GM23338 (cell line): ENCODE measurements at regions not wholly inside any gene's neighbourhood (a gene's known extent, or its start where the extent isn't known, plus 50 kb on each side); places are given as distances from the start of the nearest gene placed in this dataset.

ENCODE experiments used
- ATAC-seq: fragments of 200-7000 bp; cut with Tn5 transposase; 3 replicates; pipeline ENCODE4 v1.9.1; 2020
- DNase-seq: peaks from one replicate; pipeline ENCODE4 v3.0.0-alpha.2; 2015; ENCODE audit warnings: low spot score
- H2AFZ ChIP-seq: fragments of 200-600 bp; sonication (generic); 2 replicates; pipeline ENCODE4 v1.8.0; 2016; ENCODE audit warnings: antibody characterized with exemption, mild to moderate bottlenecking, moderate library complexity
- H3F3A ChIP-seq: fragments of 200-600 bp; sonication (generic); replicated peaks from 2 replicates; pipeline ENCODE4 v1.8.0; 2017; ENCODE audit warnings: antibody characterized with exemption, mixed run types, low read depth
- H3K27ac ChIP-seq: fragments of 200-600 bp; sonication (generic); 2 replicates; pipeline ENCODE4 v1.6.1; 2016; ENCODE audit warnings: low read depth
- H3K27me3 ChIP-seq: fragments of 200-600 bp; sonication (generic); 2 replicates; pipeline ENCODE4 v1.8.0; 2016; ENCODE audit warnings: mild to moderate bottlenecking, mixed run types, moderate library complexity; ENCODE audit not compliant: insufficient read depth
- H3K36me3 ChIP-seq: fragments of 200-600 bp; sonication (generic); 2 replicates; pipeline ENCODE4 v1.8.0; 2016; ENCODE audit warnings: mild to moderate bottlenecking; ENCODE audit not compliant: insufficient read depth
- H3K4me1 ChIP-seq: fragments of 200-600 bp; sonication (generic); 2 replicates; pipeline ENCODE4 v1.8.0; 2016; ENCODE audit warnings: mild to moderate bottlenecking, moderate library complexity; ENCODE audit not compliant: insufficient read depth
- H3K4me2 ChIP-seq: fragments of 200-600 bp; sonication (generic); 2 replicates; pipeline ENCODE4 v1.7.1; 2017; ENCODE audit warnings: mixed run types
- H3K4me3 ChIP-seq: fragments of 200-600 bp; sonication (generic); 2 replicates; pipeline ENCODE4 v1.6.1; 2016; ENCODE audit warnings: mixed run types
- H3K79me2 ChIP-seq: fragments of 200-600 bp; sonication (generic); replicated peaks from 2 replicates; pipeline ENCODE4 v1.8.0; 2017; ENCODE audit warnings: mild to moderate bottlenecking; ENCODE audit not compliant: insufficient read depth
- H3K9me2 ChIP-seq: fragments of 200-600 bp; sonication (generic); 2 replicates; pipeline ENCODE4 v1.8.0; 2017; ENCODE audit not compliant: insufficient read depth
- H4K20me1 ChIP-seq: fragments of 200-600 bp; sonication (generic); replicated peaks from 2 replicates; pipeline ENCODE4 v1.8.0; 2017; ENCODE audit warnings: mild to moderate bottlenecking; ENCODE audit not compliant: insufficient read depth
- H3K27ac Mint-ChIP-seq: 2 replicates; pipeline ENCODE4 v1.8.0; 2020; ENCODE audit warnings: inconsistent platforms, mild to moderate bottlenecking, moderate library complexity, mixed read lengths
- H3K27me3 Mint-ChIP-seq: 3 replicates; pipeline ENCODE4 v1.8.0; 2022; ENCODE audit warnings: low read depth, mild to moderate bottlenecking, moderate library complexity, mixed read lengths, inconsistent platforms; ENCODE audit not compliant: insufficient read depth, poor library complexity
- H3K36me3 Mint-ChIP-seq: 3 replicates; pipeline ENCODE4 v1.8.0; 2021; ENCODE audit warnings: low read depth, mild to moderate bottlenecking, inconsistent platforms, moderate library complexity, mixed read lengths
- H3K4me1 Mint-ChIP-seq: 3 replicates; pipeline ENCODE4 v1.8.0; 2020; ENCODE audit warnings: mild to moderate bottlenecking, inconsistent platforms, mixed read lengths
- H3K4me3 Mint-ChIP-seq: 3 replicates; pipeline ENCODE4 v1.8.0; 2021; ENCODE audit warnings: moderate library complexity, mild to moderate bottlenecking, inconsistent platforms, mixed read lengths
- H3K9me3 Mint-ChIP-seq: 3 replicates; pipeline ENCODE4 v1.8.0; 2020; ENCODE audit warnings: moderate library complexity, mild to moderate bottlenecking, inconsistent platforms, mixed read lengths
- CREB1 ChIP-seq: fragments of 250-450 bp; sonication (Bioruptor Pico); IDR thresholded peaks from 2 replicates; pipeline ENCODE4 v1.5.0; 2020; ENCODE audit warnings: low read depth, mild to moderate bottlenecking, moderate library complexity
- CTCF ChIP-seq, 2 experiments: fragments of 200-600 bp in 1 of 2; sonication (generic) in 1 of 2; conservative IDR thresholded peaks; 2 replicates each; pipeline versions ENCODE4 v1.5.1 to v1.6.1; 2016 to 2017; ENCODE audit warnings: antibody characterized with exemption in 2 of 2, low read depth in 2 of 2, mild to moderate bottlenecking in 2 of 2, moderate library complexity in 1 of 2
- EZH2phosphoT487 ChIP-seq: fragments of 200-600 bp; sonication (generic); IDR thresholded peaks from one replicate; pipeline ENCODE4 v1.8.1; 2018; ENCODE audit warnings: antibody characterized with exemption; ENCODE audit not compliant: unreplicated experiment
- NANOG ChIP-seq: IDR thresholded peaks from 2 replicates; pipeline ENCODE4 v1.6.1; 2016; ENCODE audit warnings: antibody characterized with exemption, borderline replicate concordance
- POLR2AphosphoS5 ChIP-seq: IDR thresholded peaks from 2 replicates; pipeline ENCODE4 v1.6.1; 2016; ENCODE audit warnings: antibody characterized with exemption, low read depth
- REST ChIP-seq: IDR thresholded peaks from one replicate; pipeline ENCODE4 v1.6.1; 2018; ENCODE audit warnings: antibody characterized with exemption; ENCODE audit not compliant: unreplicated experiment
- ZNF114 ChIP-seq: fragments of 250-450 bp; sonication (Bioruptor Pico); IDR thresholded peaks from 2 replicates; pipeline ENCODE4 v1.5.0; 2020; ENCODE audit warnings: mild to moderate bottlenecking, moderate library complexity
- ZNF462 ChIP-seq: fragments of 250-450 bp; sonication (Bioruptor Pico); IDR thresholded peaks from 2 replicates; pipeline ENCODE4 v1.5.0; 2020; ENCODE audit warnings: mild to moderate bottlenecking, moderate library complexity

GRCh38 chr18:64956465-64956864 is 794.3 kb upstream of the CDH7 start (continued):
- TF ChIP-seq REST (no peak), EZH2phosphoT487 (no peak), POLR2AphosphoS5 (no peak), CTCF (conservative IDR thresholded peaks at IDR 0.05; ENCODE audit: low read depth in 2 of 2) (no peak), ZNF114 (CRISPR knock-in tag) (no peak), CREB1 (no peak)

- Histone ChIP-seq H4K20me1 (no peaks in the 10 kb centered on the region), H3F3A (no peaks in the 10 kb centered on the region), H3K9me2 (no peaks in the 10 kb centered on the region), H3K36me3 (peaks cover 18% of the 10 kb centered on the region), H3K4me1 (no peaks in the 10 kb centered on the region), H3K4me2 (no peak overlapping the region), H3K27me3 (no peaks in the 10 kb centered on the region), H3K79me2 (no peaks in the 10 kb centered on the region), H3K27ac (no peak overlapping the region), H2AFZ (no peak overlapping the region), H3K4me3 (no peak overlapping the region)
- Mint-ChIP-seq H3K27ac (no peak overlapping the region), H3K27me3 (no peaks in the 10 kb centered on the region), H3K4me3 (no peak overlapping the region), H3K9me3 (peaks cover 38% of the 10 kb centered on the region), H3K36me3 (peaks cover 37% of the 10 kb centered on the region), H3K4me1 (no peaks in the 10 kb centered on the region)
- ATAC-seq (no peak), DNase-seq (no peak)
- no peak for TF ChIP-seq ZNF462 (CRISPR knock-in tag)
- TF ChIP-seq POLR2AphosphoS5: no peak
- TF ChIP-seq NANOG: no peak
These were observed 800.9 kb upstream of the CDH7 start for GRCh38 chr18:64949885-64950284.
